K562 (cell line): ENCODE measurements at regions not wholly inside any gene's neighbourhood (a gene's known extent, or its start where the extent isn't known, plus 50 kb on each side); places are given as distances from the start of the nearest gene placed in this dataset.

ENCODE experiments used
- ATAC-seq: fragments of 200-7000 bp; cut with Tn5 transposase; 3 replicates; pipeline ENCODE4 v1.9.1; 2020; ENCODE audit warnings: moderate library complexity
- BruUV-seq: library from RNA; stranded (reverse); fragments of 400-500 nt; replicated peaks from 2 replicates; lab custom pipeline; 2021; lab: Mats Ljungman, UMichigan
- CTCF ChIA-PET: fragments of 300-600 bp; formaldehyde crosslinking; extraction: SDS; loops from one replicate; lab custom pipeline; 2021; ENCODE audit warnings: low intra/inter-chr PET ratio; lab: Yijun Ruan, JAX
- POLR2A ChIA-PET: fragments of 300-600, 350-650 bp; sonication (Branson Sonifier 250); formaldehyde crosslinking; extraction: SDS; loops from one replicate; lab custom pipeline; 2021; ENCODE audit warnings: antibody characterized with exemption, inconsistent platforms; lab: Yijun Ruan, JAX
- DNase-seq, 4 experiments: peaks; one replicate each; pipeline versions ENCODE4 v3.0.0 to v3.0.0-alpha.2; 2011 to 2018; ENCODE audit warnings: low spot score in 3 of 4, mixed read lengths in 3 of 4; ENCODE audit errors: extremely low read depth in 1 of 4
- FAIRE-seq: peaks from 2 replicates; lab custom pipeline; 2011; peaks lifted over from hg19 to GRCh38; lab: Jason Lieb, UNC
- H2AFZ ChIP-seq: 2 replicates; pipeline ENCODE4 v1.6.0; 2011; ENCODE audit warnings: low read depth, low read length, control low read depth, inconsistent platforms
- H3K27ac ChIP-seq: fragments of 200-600 bp; 3 replicates; pipeline ENCODE4 v1.8.0; 2011; ENCODE audit warnings: low read depth, mild to moderate bottlenecking, control low read depth, inconsistent platforms, low read length, moderate library complexity, mixed read lengths; ENCODE audit errors: extremely low read depth
- H3K27me3 ChIP-seq, 2 experiments: fragments of 300-600 bp in 1 of 2; 2 replicates in 1 of 2; 3 replicates in 1 of 2; pipeline versions ENCODE4 v1.6.0 to v1.8.0; 2011; ENCODE audit warnings: inconsistent platforms in 2 of 2, low read length in 2 of 2, mild to moderate bottlenecking in 1 of 2, mixed read lengths in 1 of 2, moderate library complexity in 1 of 2; ENCODE audit not compliant: control insufficient read depth in 2 of 2, insufficient read depth in 2 of 2
- H3K36me3 ChIP-seq: fragments of 300-600 bp; 3 replicates; pipeline ENCODE4 v1.8.0; 2011; ENCODE audit warnings: mild to moderate bottlenecking, low read length, inconsistent platforms; ENCODE audit not compliant: control insufficient read depth, insufficient read depth
- H3K4me1 ChIP-seq, 2 experiments: fragments of 200-600 bp in 1 of 2; replicated peaks in 1 of 2; 2 replicates in 1 of 2; 3 replicates in 1 of 2; pipeline versions ENCODE4 v1.5.1 to v1.8.0; 2011; ENCODE audit warnings: inconsistent platforms in 2 of 2, low read length in 2 of 2, mild to moderate bottlenecking in 1 of 2, mixed read lengths in 1 of 2, moderate library complexity in 1 of 2; ENCODE audit not compliant: control insufficient read depth in 2 of 2, insufficient read depth in 2 of 2
- H3K4me2 ChIP-seq: 2 replicates; pipeline ENCODE4 v1.6.1; 2011; ENCODE audit warnings: low read length, control low read depth, inconsistent platforms, mixed read lengths; ENCODE audit not compliant: insufficient read depth
- H3K4me3 ChIP-seq: fragments of 200-600 bp; sonication (generic), shearing (Covaris generic); 2 replicates; pipeline ENCODE4 v1.5.1; 2016; ENCODE audit warnings: control low read depth, inconsistent platforms
- H3K79me2 ChIP-seq: fragments of 200-600 bp; 3 replicates; pipeline ENCODE4 v1.8.0; 2011; ENCODE audit warnings: low read length, inconsistent platforms; ENCODE audit not compliant: control insufficient read depth, insufficient read depth
- H3K9ac ChIP-seq, 2 experiments: 2 replicates each; pipeline versions ENCODE4 v1.6.0 to v1.6.1; 2011; ENCODE audit warnings: low read depth in 2 of 2, low read length in 2 of 2, control low read depth in 1 of 2, inconsistent platforms in 1 of 2, mild to moderate bottlenecking in 1 of 2, mixed read lengths in 1 of 2; ENCODE audit not compliant: insufficient read depth in 1 of 2
- H3K9me1 ChIP-seq: one replicate; pipeline ENCODE4 v1.6.0; 2011; ENCODE audit warnings: inconsistent platforms, mild to moderate bottlenecking, low read length, moderate library complexity; ENCODE audit not compliant: control insufficient read depth, insufficient read depth
- H3K9me3 ChIP-seq: replicated peaks from 2 replicates; pipeline ENCODE4 v1.5.1; 2011; ENCODE audit warnings: low read depth, low read length, inconsistent platforms; ENCODE audit not compliant: control insufficient read depth, insufficient read depth
- H4K20me1 ChIP-seq: replicated peaks from 2 replicates; pipeline ENCODE4 v1.6.1; 2011; ENCODE audit warnings: low read length, inconsistent platforms, mixed read lengths; ENCODE audit not compliant: control insufficient read depth, insufficient read depth
- CHD2 ChIP-seq: IDR thresholded peaks from 2 replicates; pipeline ENCODE4 v1.6.1; 2011; ENCODE audit warnings: low read depth, low read length
- MAFK ChIP-seq: IDR thresholded peaks from 2 replicates; pipeline ENCODE4 v1.6.1; 2011; ENCODE audit warnings: low read length, improper control_type of control experiment
- MITF ChIP-seq: IDR thresholded peaks from 2 replicates; pipeline ENCODE4 v1.6.1; 2014; ENCODE audit warnings: antibody characterized with exemption
- PRPF4 ChIP-seq: fragments of 200-400 bp; formaldehyde crosslinking; IDR thresholded peaks from one replicate; pipeline ENCODE4 v1.6.1; 2017; ENCODE audit warnings: low read length, low read depth, mild to moderate bottlenecking; ENCODE audit not compliant: insufficient read depth, poor library complexity, severe bottlenecking
- PYGO2 ChIP-seq: fragments of 450-650 bp; IDR thresholded peaks from 2 replicates; pipeline ENCODE4 v1.6.1; 2016; ENCODE audit warnings: mild to moderate bottlenecking, missing genetic modification characterization, moderate library complexity, missing compliant biosample characterization
- SIN3A ChIP-seq, 2 experiments: fragments of 150-350 bp in 1 of 2; IDR thresholded peaks; 2 replicates each; pipeline ENCODE4 v1.6.1; 2011 to 2016; ENCODE audit warnings: borderline replicate concordance in 2 of 2, low read depth in 2 of 2, low read length in 2 of 2, mild to moderate bottlenecking in 2 of 2, moderate library complexity in 2 of 2; ENCODE audit not compliant: control insufficient read depth in 1 of 2
- SP2 ChIP-seq: IDR thresholded peaks from 2 replicates; pipeline ENCODE4 v1.6.1; 2011; ENCODE audit warnings: mild to moderate bottlenecking, low read depth, low read length, moderate library complexity; ENCODE audit not compliant: poor library complexity, severe bottlenecking; ENCODE audit errors: extremely low read depth
- TEAD2 ChIP-seq: fragments of 450-650 bp; IDR thresholded peaks from 2 replicates; pipeline ENCODE4 v1.6.1; 2016; ENCODE audit warnings: missing genetic modification characterization, control low read depth, missing compliant biosample characterization
- YBX1 ChIP-seq: fragments of 450-650 bp; IDR thresholded peaks from 2 replicates; pipeline ENCODE4 v1.7.1; 2016; ENCODE audit warnings: mild to moderate bottlenecking
- ZNF586 ChIP-seq: fragments of 450-650 bp; formaldehyde crosslinking; conservative IDR thresholded peaks from 2 replicates; pipeline ENCODE4 v1.4.0; 2020; ENCODE audit warnings: mild to moderate bottlenecking, moderate library complexity
- WGBS: fragments of 100-300 bp; shearing (Covaris generic); methylation state at CpG from one replicate; pipeline ENCODE4 v1.1.6; 2016; ENCODE audit warnings: low coverage, mixed read lengths; ENCODE audit not compliant: insufficient coverage; ENCODE audit errors: missing lambda C conversion rate; 5-methylcytosine and 5-hydroxymethylcytosine counted together
- in situ Hi-C: fragments of 300-500 bp; cut with MboI; formaldehyde crosslinking; loops from 4 replicates; pipeline ENCODE4 v1.15.0; 2018; ENCODE audit warnings: inconsistent platforms, mixed read lengths
- intact Hi-C: fragments of 100-400 bp; cut with micrococcal nuclease; formaldehyde crosslinking; loops from 2 replicates; pipeline ENCODE4 v1.14.2; 2022
- TF ChIP-seq, protein P1 (sequence below): fragments of 450-650 bp; IDR thresholded peaks from 2 replicates; pipeline ENCODE4 v1.6.1; 2017; ENCODE audit warnings: antibody characterized with exemption

DNA sequence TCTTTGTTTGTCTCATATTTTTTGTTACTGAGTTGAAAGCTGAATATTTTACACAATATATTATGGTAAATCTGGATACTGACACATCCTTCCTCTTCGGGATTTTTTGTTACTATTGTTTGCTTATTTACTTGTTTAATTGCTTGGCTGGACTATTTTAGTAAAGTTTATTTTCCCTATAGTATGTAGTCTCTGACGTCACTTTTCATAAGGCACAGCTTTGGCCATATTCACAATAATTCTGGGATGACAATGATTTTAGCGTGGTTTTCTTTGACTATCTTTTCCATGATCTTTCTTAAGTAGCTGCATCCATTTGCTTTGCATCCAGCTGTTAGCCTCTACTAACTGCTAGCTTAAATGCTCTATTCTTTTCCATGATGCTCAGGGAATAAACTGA is 552.4 kb downstream of the VGLL3 start:
- no TSS peak for BruUV-seq
- Histone ChIP-seq H3K9me1 (no peaks in the 10 kb centered on the region), H3K4me3 (no peak overlapping the region), H4K20me1 (no peaks in the 10 kb centered on the region), H3K27ac (no peak overlapping the region), H3K9me3 (no peaks in the 10 kb centered on the region), H3K79me2 (no peaks in the 10 kb centered on the region), H2AFZ (no peak overlapping the region), H3K27me3 (no peaks in the 10 kb centered on the region), H3K9ac (no peak overlapping the region), H3K4me1 (no peaks in the 10 kb centered on the region), H3K36me3 (no peaks in the 10 kb centered on the region), H3K4me2 (no peak overlapping the region)
- intact Hi-C loops = no loop called here
- ATAC-seq (no peak), FAIRE-seq (no peak), DNase-seq (no peak)
- TF ChIP-seq MAFK (no peak), ZNF586 (no peak), SIN3A (IDR thresholded peaks at IDR 0.05; ENCODE audit: borderline replicate concordance in 2 of 2, control insufficient read depth in 1 of 2, low read depth in 2 of 2, low read length in 2 of 2) (no peak), TEAD2 (no peak), CHD2 (no peak), MITF (no peak), PRPF4 (no peak), YBX1 (no peak), PYGO2 (no peak), SP2 (no peak)
- TF ChIP-seq, protein P1, sequence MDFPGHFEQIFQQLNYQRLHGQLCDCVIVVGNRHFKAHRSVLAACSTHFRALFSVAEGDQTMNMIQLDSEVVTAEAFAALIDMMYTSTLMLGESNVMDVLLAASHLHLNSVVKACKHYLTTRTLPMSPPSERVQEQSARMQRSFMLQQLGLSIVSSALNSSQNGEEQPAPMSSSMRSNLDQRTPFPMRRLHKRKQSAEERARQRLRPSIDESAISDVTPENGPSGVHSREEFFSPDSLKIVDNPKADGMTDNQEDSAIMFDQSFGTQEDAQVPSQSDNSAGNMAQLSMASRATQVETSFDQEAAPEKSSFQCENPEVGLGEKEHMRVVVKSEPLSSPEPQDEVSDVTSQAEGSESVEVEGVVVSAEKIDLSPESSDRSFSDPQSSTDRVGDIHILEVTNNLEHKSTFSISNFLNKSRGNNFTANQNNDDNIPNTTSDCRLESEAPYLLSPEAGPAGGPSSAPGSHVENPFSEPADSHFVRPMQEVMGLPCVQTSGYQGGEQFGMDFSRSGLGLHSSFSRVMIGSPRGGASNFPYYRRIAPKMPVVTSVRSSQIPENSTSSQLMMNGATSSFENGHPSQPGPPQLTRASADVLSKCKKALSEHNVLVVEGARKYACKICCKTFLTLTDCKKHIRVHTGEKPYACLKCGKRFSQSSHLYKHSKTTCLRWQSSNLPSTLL = no peak
- POLR2A ChIA-PET = no interaction called here
- CTCF ChIA-PET = no interaction called here
- WGBS = 4% methylated on average over 3 of the region's 3 CpGs
- in situ Hi-C loops = no loop called here
